IMR-90 (cell line): ENCODE measurements at regions not wholly inside any gene's neighbourhood (a gene's known extent, or its start where the extent isn't known, plus 50 kb on each side); places are given as distances from the start of the nearest gene placed in this dataset.

ENCODE experiments used
- ATAC-seq: fragments of 200-7000 bp; cut with Tn5 transposase; 2 replicates; pipeline ENCODE4 v1.9.1; 2020; ENCODE audit warnings: low read depth, mild to moderate bottlenecking, moderate library complexity
- BruUV-seq: library from RNA; stranded (reverse); fragments of 400-500 nt; replicated peaks from 2 replicates; lab custom pipeline; 2021; lab: Mats Ljungman, UMichigan
- CTCF ChIA-PET: fragments of 300-600 bp; formaldehyde crosslinking; extraction: SDS; loops from one replicate; lab custom pipeline; 2021; ENCODE audit warnings: antibody characterized with exemption; lab: Yijun Ruan, JAX
- POLR2A ChIA-PET: fragments of 300-600 bp; sonication (Branson Sonifier 250); formaldehyde crosslinking; loops from one replicate; lab custom pipeline; 2022; ENCODE audit warnings: antibody characterized with exemption; ENCODE audit not compliant: unreplicated experiment; lab: Charles Lee
- DNase-seq: peaks from one replicate; pipeline ENCODE4 v3.0.0; 2013
- H2AFZ ChIP-seq: replicated peaks from 2 replicates; pipeline ENCODE3; 2013; ENCODE audit warnings: low read length, mild to moderate bottlenecking; ENCODE audit not compliant: poor library complexity
- H2AK5ac ChIP-seq: 2 replicates; pipeline ENCODE4 v1.6.1; 2013; ENCODE audit warnings: low read depth, low read length, inconsistent platforms
- H2AK9ac ChIP-seq: replicated peaks from 2 replicates; pipeline ENCODE3; 2013; ENCODE audit warnings: mild to moderate bottlenecking, low read depth, low read length, moderate library complexity; ENCODE audit not compliant: poor library complexity
- H2BK120ac ChIP-seq: 2 replicates; pipeline ENCODE4 v1.6.1; 2013; ENCODE audit warnings: low read depth, low read length, inconsistent platforms
- H2BK15ac ChIP-seq: 3 replicates; pipeline ENCODE4 v1.6.1; 2013; ENCODE audit warnings: low read depth, low read length, inconsistent platforms
- H2BK20ac ChIP-seq: 2 replicates; pipeline ENCODE4 v1.6.1; 2013; ENCODE audit warnings: low read depth, mild to moderate bottlenecking, inconsistent platforms, low read length, moderate library complexity
- H2BK5ac ChIP-seq: 2 replicates; pipeline ENCODE4 v1.6.1; 2013; ENCODE audit warnings: mild to moderate bottlenecking, low read depth, low read length, inconsistent platforms; ENCODE audit not compliant: poor library complexity, severe bottlenecking
- H3K14ac ChIP-seq: replicated peaks from 2 replicates; pipeline ENCODE4 v1.6.1; 2013; ENCODE audit warnings: low read depth, low read length, inconsistent platforms
- H3K18ac ChIP-seq: 2 replicates; pipeline ENCODE4 v1.6.1; 2013; ENCODE audit warnings: low read depth, low read length, control low read depth
- H3K23ac ChIP-seq: 2 replicates; pipeline ENCODE4 v1.6.1; 2013; ENCODE audit warnings: low read depth, low read length, inconsistent platforms
- H3K27ac ChIP-seq: 2 replicates; pipeline ENCODE4 v1.5.1; 2013; ENCODE audit warnings: mild to moderate bottlenecking, control low read depth, low read length; ENCODE audit not compliant: insufficient read depth
- H3K27me3 ChIP-seq: 2 replicates; pipeline ENCODE4 v1.6.1; 2013; ENCODE audit warnings: low read length; ENCODE audit not compliant: control insufficient read depth, insufficient read depth
- H3K36me3 ChIP-seq: 2 replicates; pipeline ENCODE4 v1.6.1; 2013; ENCODE audit warnings: low read length, mixed read lengths; ENCODE audit not compliant: control insufficient read depth, insufficient read depth
- H3K4ac ChIP-seq: 2 replicates; pipeline ENCODE4 v1.6.1; 2013; ENCODE audit warnings: low read depth, low read length, inconsistent platforms
- H3K4me1 ChIP-seq: 2 replicates; pipeline ENCODE4 v1.6.1; 2013; ENCODE audit warnings: low read length, mixed read lengths; ENCODE audit not compliant: control insufficient read depth, insufficient read depth
- H3K4me2 ChIP-seq: 2 replicates; pipeline ENCODE4 v1.6.1; 2013; ENCODE audit warnings: low read depth, mild to moderate bottlenecking, control low read depth, low read length, moderate library complexity
- H3K4me3 ChIP-seq: 2 replicates; pipeline ENCODE4 v1.5.1; 2013; ENCODE audit warnings: low read depth, mild to moderate bottlenecking, control low read depth, low read length, moderate library complexity; ENCODE audit not compliant: insufficient read depth
- H3K56ac ChIP-seq: 2 replicates; pipeline ENCODE4 v1.6.1; 2013; ENCODE audit warnings: low read length, inconsistent platforms; ENCODE audit not compliant: insufficient read depth; ENCODE audit errors: extremely low read depth
- H3K79me1 ChIP-seq, 2 experiments: 2 replicates each; pipeline ENCODE4 v1.6.1; 2013; ENCODE audit warnings: low read length in 2 of 2, inconsistent platforms in 1 of 2, low read depth in 1 of 2
- H3K9ac ChIP-seq: 2 replicates; pipeline ENCODE4 v1.6.1; 2013; ENCODE audit warnings: low read depth, low read length, control low read depth
- H3K9me1 ChIP-seq: 2 replicates; pipeline ENCODE4 v1.6.1; 2013; ENCODE audit warnings: low read length, inconsistent platforms; ENCODE audit not compliant: insufficient read depth
- H3K9me3 ChIP-seq: 2 replicates; pipeline ENCODE4 v1.6.1; 2013; ENCODE audit warnings: low read length; ENCODE audit not compliant: control insufficient read depth, insufficient read depth
- H4K20me1 ChIP-seq: 2 replicates; pipeline ENCODE4 v1.6.1; 2013; ENCODE audit warnings: low read length, inconsistent platforms; ENCODE audit not compliant: insufficient read depth
- H4K5ac ChIP-seq: 2 replicates; pipeline ENCODE4 v1.6.1; 2013; ENCODE audit warnings: mild to moderate bottlenecking, low read depth, low read length, control low read depth
- H4K8ac ChIP-seq, 2 experiments: 2 replicates each; pipeline ENCODE4 v1.6.1; 2013; ENCODE audit warnings: low read depth in 2 of 2, low read length in 2 of 2, control low read depth in 1 of 2, inconsistent platforms in 1 of 2
- H4K91ac ChIP-seq: 2 replicates; pipeline ENCODE4 v1.6.1; 2013; ENCODE audit warnings: low read depth, low read length, inconsistent platforms; ENCODE audit not compliant: insufficient read depth
- BHLHE40 ChIP-seq: fragments of 150-350 bp; IDR thresholded peaks from 2 replicates; pipeline ENCODE4 v1.6.1; 2016; ENCODE audit warnings: mild to moderate bottlenecking, low read depth, low read length
- RAD21 ChIP-seq: IDR thresholded peaks from 2 replicates; pipeline ENCODE4 v1.6.1; 2012; ENCODE audit warnings: low read length, improper control_type of control experiment
- SMC3 ChIP-seq: fragments of 150-350 bp; IDR thresholded peaks from 2 replicates; pipeline ENCODE4 v1.6.1; 2016; ENCODE audit warnings: low read depth, mild to moderate bottlenecking, antibody characterized with exemption, low read length, moderate library complexity
- WGBS, 2 experiments: methylation state at CpG; one replicate each; pipeline versions ENCODE4 v1.1.5 to v1.1.7; 2013; ENCODE audit warnings: missing lambda C conversion rate in 2 of 2; ENCODE audit not compliant: insufficient read length in 1 of 2; ENCODE audit errors: extremely low coverage in 2 of 2; 5-methylcytosine and 5-hydroxymethylcytosine counted together
- dilution Hi-C: fragments of 300-500 bp; cut with HindIII; formaldehyde crosslinking; loops from one replicate; pipeline ENCODE4 v1.14.3; 2018; ENCODE audit warnings: low sequenced_read_pairs; ENCODE audit not compliant: unreplicated experiment
- in situ Hi-C: fragments of 300-500 bp; cut with MboI; formaldehyde crosslinking; loops from 3 replicates; pipeline ENCODE4 v1.14.3; 2019; ENCODE audit warnings: low sequenced_read_pairs, inconsistent platforms, mixed read lengths
- intact Hi-C: fragments of 100-400 bp; cut with micrococcal nuclease; formaldehyde crosslinking; loops from 2 replicates; pipeline ENCODE4 v1.10.0; 2022
- TF ChIP-seq, protein P1 (sequence below): conservative IDR thresholded peaks from 2 replicates; pipeline ENCODE4 v1.5.1; 2012; ENCODE audit warnings: mild to moderate bottlenecking, low read depth, low read length, improper control_type of control experiment

GRCh38 chr3:104604326-104605010, 762.2 kb upstream of the ALCAM start:
- Histone ChIP-seq H2AK9ac (no peak overlapping the region), H3K18ac (no peak overlapping the region), H3K27ac (no peak overlapping the region), H3K9ac (no peak overlapping the region), H3K27me3 (no peaks in the 10 kb centered on the region), H3K79me1 (no peaks in the 10 kb centered on the region), H2BK20ac (peak overlapping the region; percentile 18; the same call in 1 of the 2 replicates), H2AK5ac (no peak overlapping the region), H2BK15ac (no peak overlapping the region), H3K9me3 (no peaks in the 10 kb centered on the region), H3K4me1 (no peaks in the 10 kb centered on the region), H3K14ac (no peak overlapping the region), H3K23ac (no peak overlapping the region), H2BK5ac (no peak overlapping the region), H3K4me2 (peak overlapping the region; percentile 39; the same call in 1 of the 2 replicates), H4K91ac (no peak overlapping the region), H3K9me1 (no peaks in the 10 kb centered on the region), H3K36me3 (no peaks in the 10 kb centered on the region), H4K8ac (no peak overlapping the region), H3K56ac (no peak overlapping the region), H3K4ac (no peak overlapping the region), H2AFZ (no peak overlapping the region), H4K20me1 (no peaks in the 10 kb centered on the region), H3K4me3 (no peak overlapping the region), H4K5ac (no peak overlapping the region), H2BK120ac (peak overlapping the region; percentile 48; the same call in 1 of the 2 replicates)
- intact Hi-C loops (loop anchor here (1.0 to 5.0 kb wide), 2 partner anchors 762 to 913 kb away; partner anchors contain the start of gene ALCAM), in situ Hi-C loops (loop anchor here (10.0 to 25.0 kb wide), 2 partner anchors 760 to 933 kb away; partner anchors contain the start of gene ALCAM), dilution Hi-C loops (no loop called here)
- CTCF ChIA-PET = interaction anchor here (0.6 to 1.6 kb wide), 6 partner anchors 20 to 913 kb away, joined by 3 to 5 read pairs (median 4); no protein-coding TSS in a partner anchor
- DNase-seq = peak; percentile 48
- TF ChIP-seq RAD21 (peak; percentile 53), BHLHE40 (no peak), SMC3 (peak; percentile 24)
- TF ChIP-seq, protein P1, sequence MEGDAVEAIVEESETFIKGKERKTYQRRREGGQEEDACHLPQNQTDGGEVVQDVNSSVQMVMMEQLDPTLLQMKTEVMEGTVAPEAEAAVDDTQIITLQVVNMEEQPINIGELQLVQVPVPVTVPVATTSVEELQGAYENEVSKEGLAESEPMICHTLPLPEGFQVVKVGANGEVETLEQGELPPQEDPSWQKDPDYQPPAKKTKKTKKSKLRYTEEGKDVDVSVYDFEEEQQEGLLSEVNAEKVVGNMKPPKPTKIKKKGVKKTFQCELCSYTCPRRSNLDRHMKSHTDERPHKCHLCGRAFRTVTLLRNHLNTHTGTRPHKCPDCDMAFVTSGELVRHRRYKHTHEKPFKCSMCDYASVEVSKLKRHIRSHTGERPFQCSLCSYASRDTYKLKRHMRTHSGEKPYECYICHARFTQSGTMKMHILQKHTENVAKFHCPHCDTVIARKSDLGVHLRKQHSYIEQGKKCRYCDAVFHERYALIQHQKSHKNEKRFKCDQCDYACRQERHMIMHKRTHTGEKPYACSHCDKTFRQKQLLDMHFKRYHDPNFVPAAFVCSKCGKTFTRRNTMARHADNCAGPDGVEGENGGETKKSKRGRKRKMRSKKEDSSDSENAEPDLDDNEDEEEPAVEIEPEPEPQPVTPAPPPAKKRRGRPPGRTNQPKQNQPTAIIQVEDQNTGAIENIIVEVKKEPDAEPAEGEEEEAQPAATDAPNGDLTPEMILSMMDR = peak; percentile 51
- no CpG with 5 or more reads among the region's 3 CpGs for WGBS, 2 experiments
- POLR2A ChIA-PET = no interaction called here
- ATAC-seq = peak; percentile 86
- BruUV-seq = no TSS peak
